ENCODE measurements at regions not wholly inside any gene's neighbourhood (a gene's known extent, or its start where the extent isn't known, plus 50 kb on each side); places are given as distances from the start of the nearest gene placed in this dataset.
"Not testable (repeated sequence)": the region's sequence is repeated elsewhere in the genome, so short reads cannot be mapped to it uniquely, and the experiment has no call there.

DNA sequence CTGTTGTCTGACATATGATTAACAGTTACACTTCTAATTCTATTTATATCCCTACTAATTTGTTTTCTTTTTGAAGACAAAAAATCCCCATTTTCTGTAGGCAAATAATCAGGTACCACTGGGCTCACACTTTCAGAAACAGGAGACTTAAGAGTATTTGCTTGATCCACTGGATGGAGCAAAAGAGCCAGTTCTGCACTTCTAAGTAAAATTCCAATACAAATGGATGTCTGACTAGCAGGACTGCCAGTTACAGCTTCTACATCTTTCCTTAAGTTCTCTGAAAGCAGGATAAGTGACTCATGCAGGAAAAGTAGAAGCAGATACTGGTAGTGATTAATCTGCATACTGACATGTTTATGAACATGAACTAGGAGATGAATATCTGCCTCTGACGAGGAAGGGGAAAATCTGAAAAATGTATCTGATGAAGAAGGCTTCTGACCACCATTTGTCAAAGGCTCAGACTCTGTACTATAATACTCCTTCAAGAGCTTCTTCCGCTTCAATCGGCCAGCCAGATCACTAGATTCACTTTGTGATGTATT is 73.8 kb upstream of the ANKS1B start:
- no TSS peak for BruUV-seq (replicated peaks)
- no peaks in the 10 kb centered on the region for H3K27me3 ChIP-seq (replicated peaks; ENCODE audit: insufficient read depth, low read depth, low read length, poor library complexity)
- CTCF ChIA-PET, result no interaction called here
- POLR2A ChIA-PET (ENCODE audit: low non-redundant PET), result no interaction called here
- H3K27ac ChIP-seq (ENCODE audit: low read depth, low read length, poor library complexity, severe bottlenecking), result no peak overlapping the region
- H3K9me3 ChIP-seq (ENCODE audit: low read depth, low read length, poor library complexity, severe bottlenecking), result no peaks in the 10 kb centered on the region
- H3K36me3 ChIP-seq (ENCODE audit: insufficient read depth, low read length, poor library complexity, severe bottlenecking), result peaks cover 14% of the 10 kb centered on the region
- H3K4me3 ChIP-seq (ENCODE audit: low read depth, low read length, poor library complexity, severe bottlenecking), result no peak overlapping the region
- intact Hi-C loops (cut with micrococcal nuclease; ENCODE audit: unreplicated experiment), result loop anchor here (10.0 kb wide), 1 partner anchor 136 kb away; no protein-coding TSS in a partner anchor
- TF ChIP-seq, protein P1, sequence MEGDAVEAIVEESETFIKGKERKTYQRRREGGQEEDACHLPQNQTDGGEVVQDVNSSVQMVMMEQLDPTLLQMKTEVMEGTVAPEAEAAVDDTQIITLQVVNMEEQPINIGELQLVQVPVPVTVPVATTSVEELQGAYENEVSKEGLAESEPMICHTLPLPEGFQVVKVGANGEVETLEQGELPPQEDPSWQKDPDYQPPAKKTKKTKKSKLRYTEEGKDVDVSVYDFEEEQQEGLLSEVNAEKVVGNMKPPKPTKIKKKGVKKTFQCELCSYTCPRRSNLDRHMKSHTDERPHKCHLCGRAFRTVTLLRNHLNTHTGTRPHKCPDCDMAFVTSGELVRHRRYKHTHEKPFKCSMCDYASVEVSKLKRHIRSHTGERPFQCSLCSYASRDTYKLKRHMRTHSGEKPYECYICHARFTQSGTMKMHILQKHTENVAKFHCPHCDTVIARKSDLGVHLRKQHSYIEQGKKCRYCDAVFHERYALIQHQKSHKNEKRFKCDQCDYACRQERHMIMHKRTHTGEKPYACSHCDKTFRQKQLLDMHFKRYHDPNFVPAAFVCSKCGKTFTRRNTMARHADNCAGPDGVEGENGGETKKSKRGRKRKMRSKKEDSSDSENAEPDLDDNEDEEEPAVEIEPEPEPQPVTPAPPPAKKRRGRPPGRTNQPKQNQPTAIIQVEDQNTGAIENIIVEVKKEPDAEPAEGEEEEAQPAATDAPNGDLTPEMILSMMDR (conservative IDR thresholded peaks at IDR 0.05; ENCODE audit: low read depth, low read length), result peak; percentile 36; the same call in 1 of the 2 replicates
- no peak for TF ChIP-seq EZH2 (IDR thresholded peaks at IDR 0.05; ENCODE audit: borderline replicate concordance, low read depth, low read length, poor library complexity, severe bottlenecking)
- DNase-seq (ENCODE audit: low spot score), result peak; percentile 38
- H3K4me1 ChIP-seq (ENCODE audit: insufficient read depth, low read length, poor library complexity, severe bottlenecking), result no peaks in the 10 kb centered on the region

DNA sequence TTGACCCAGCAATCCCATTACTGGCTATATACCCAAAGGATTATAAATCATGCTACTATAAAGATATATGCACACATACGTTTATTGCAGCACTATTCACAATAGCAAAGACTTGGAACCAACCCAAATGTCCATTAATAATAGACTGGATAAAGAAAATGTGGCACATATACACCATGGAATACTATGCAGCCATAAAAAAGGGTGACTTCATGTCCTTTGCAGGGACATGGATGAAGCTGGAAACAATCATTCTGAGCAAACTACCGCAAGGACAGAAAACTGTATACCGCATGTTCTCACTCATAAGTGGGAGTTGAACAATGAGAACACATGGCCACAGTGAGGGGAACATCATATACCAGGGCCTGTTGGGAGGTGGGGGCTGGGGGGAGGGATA is 61.5 kb upstream of the ANKS1B start:
- intact Hi-C loops (cut with micrococcal nuclease; ENCODE audit: unreplicated experiment); POLR2A ChIA-PET (ENCODE audit: low non-redundant PET); H3K36me3 ChIP-seq (ENCODE audit: insufficient read depth, low read length, poor library complexity, severe bottlenecking): not testable (repeated sequence)

DNA sequence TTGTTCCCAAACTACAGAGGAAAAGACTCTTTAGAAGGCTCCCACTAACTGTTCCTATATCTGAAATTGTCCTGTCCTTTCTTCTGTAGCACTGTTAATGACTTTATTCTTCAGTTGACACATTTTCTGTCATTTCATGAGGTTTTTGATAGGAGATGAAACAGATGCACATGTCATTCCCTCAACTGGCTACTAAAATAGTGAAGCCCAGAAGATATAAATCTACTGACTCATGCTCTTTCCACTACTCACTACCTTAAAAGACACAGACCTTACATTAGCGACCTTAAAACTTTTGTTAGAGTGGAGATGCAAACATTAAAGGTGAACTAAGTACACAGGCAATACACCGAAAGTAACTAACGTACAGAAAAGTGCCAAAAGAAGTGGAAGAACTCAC is 59.5 kb upstream of the ANKS1B start:
- no TSS peak for BruUV-seq (replicated peaks)
- no peaks in the 10 kb centered on the region for H3K4me1 ChIP-seq (ENCODE audit: insufficient read depth, low read length, poor library complexity, severe bottlenecking)
- no peaks in the 10 kb centered on the region for H3K27me3 ChIP-seq (replicated peaks; ENCODE audit: insufficient read depth, low read depth, low read length, poor library complexity)
- no peak overlapping the region for H3K4me3 ChIP-seq (ENCODE audit: low read depth, low read length, poor library complexity, severe bottlenecking)
- intact Hi-C loops (cut with micrococcal nuclease; ENCODE audit: unreplicated experiment), result no loop called here
- no peak overlapping the region for H3K27ac ChIP-seq (ENCODE audit: low read depth, low read length, poor library complexity, severe bottlenecking)
- DNase-seq (ENCODE audit: low spot score), result no peak
- no peaks in the 10 kb centered on the region for H3K9me3 ChIP-seq (ENCODE audit: low read depth, low read length, poor library complexity, severe bottlenecking)
- TF ChIP-seq, protein P1 (conservative IDR thresholded peaks at IDR 0.05; ENCODE audit: low read depth, low read length), result no peak
- TF ChIP-seq EZH2 (IDR thresholded peaks at IDR 0.05; ENCODE audit: borderline replicate concordance, low read depth, low read length, poor library complexity, severe bottlenecking), result no peak
- CTCF ChIA-PET, result no interaction called here
- POLR2A ChIA-PET (ENCODE audit: low non-redundant PET), result no interaction called here
- H3K36me3 ChIP-seq (ENCODE audit: insufficient read depth, low read length, poor library complexity, severe bottlenecking), result peaks cover 6% of the 10 kb centered on the region

More for the DNA sequence above, 61.5 kb upstream of the ANKS1B start:
- DNase-seq (ENCODE audit: low spot score); CTCF ChIA-PET; H3K9me3 ChIP-seq (ENCODE audit: low read depth, low read length, poor library complexity, severe bottlenecking); H3K27ac ChIP-seq (ENCODE audit: low read depth, low read length, poor library complexity, severe bottlenecking); BruUV-seq (replicated peaks); H3K4me1 ChIP-seq (ENCODE audit: insufficient read depth, low read length, poor library complexity, severe bottlenecking); H3K4me3 ChIP-seq (ENCODE audit: low read depth, low read length, poor library complexity, severe bottlenecking); H3K27me3 ChIP-seq (replicated peaks; ENCODE audit: insufficient read depth, low read depth, low read length, poor library complexity): not testable (repeated sequence)

DNA sequence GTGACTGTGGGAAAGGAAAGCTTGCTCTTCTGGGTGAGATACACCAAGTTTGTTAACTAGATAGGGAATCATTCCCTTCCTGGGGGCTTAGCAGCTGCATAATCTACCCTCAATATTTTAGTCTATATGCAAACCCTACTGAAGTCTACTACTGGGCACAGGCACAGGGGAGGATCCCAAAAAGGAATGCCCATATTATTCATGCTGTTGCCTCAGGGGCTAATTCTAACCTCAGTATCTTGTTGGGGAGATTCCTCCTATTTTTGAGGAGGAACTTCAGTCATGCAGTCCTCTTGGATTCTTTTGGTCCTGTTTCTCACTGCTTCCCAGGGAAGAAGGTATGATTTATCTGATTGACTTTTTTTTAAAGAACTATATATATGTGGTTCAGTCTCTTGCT is 58.9 kb upstream of the ANKS1B start:
- Histone ChIP-seq H3K9me3 (ENCODE audit: low read depth, low read length, poor library complexity, severe bottlenecking) (no peaks in the 10 kb centered on the region), H3K27ac (ENCODE audit: low read depth, low read length, poor library complexity, severe bottlenecking) (no peak overlapping the region), H3K4me3 (ENCODE audit: low read depth, low read length, poor library complexity, severe bottlenecking) (no peak overlapping the region), H3K4me1 (ENCODE audit: insufficient read depth, low read length, poor library complexity, severe bottlenecking) (no peaks in the 10 kb centered on the region), H3K27me3 (replicated peaks; ENCODE audit: insufficient read depth, low read depth, low read length, poor library complexity) (no peaks in the 10 kb centered on the region), H3K36me3 (ENCODE audit: insufficient read depth, low read length, poor library complexity, severe bottlenecking) (peaks cover 6% of the 10 kb centered on the region)
- intact Hi-C loops (cut with micrococcal nuclease; ENCODE audit: unreplicated experiment), result no loop called here
- BruUV-seq (replicated peaks), result no TSS peak
- POLR2A ChIA-PET (ENCODE audit: low non-redundant PET), result no interaction called here
- no peak for DNase-seq (ENCODE audit: low spot score)
- CTCF ChIA-PET, result no interaction called here
- TF ChIP-seq EZH2 (IDR thresholded peaks at IDR 0.05; ENCODE audit: borderline replicate concordance, low read depth, low read length, poor library complexity, severe bottlenecking), result no peak
- TF ChIP-seq, protein P1 (conservative IDR thresholded peaks at IDR 0.05; ENCODE audit: low read depth, low read length), result no peak

Data from A673 (cell line).